GM18858 (cell line): ENCODE measurements at regions not wholly inside any gene's neighbourhood (a gene's known extent, or its start where the extent isn't known, plus 50 kb on each side); places are given as distances from the start of the nearest gene placed in this dataset.
"Not testable (repeated sequence)": the region's sequence is repeated elsewhere in the genome, so short reads cannot be mapped to it uniquely, and the experiment has no call there.

ENCODE experiments used
- ATAC-seq: cut with Tn5 transposase; IDR thresholded peaks from one replicate; pipeline ENCODE4 v1.9.1; 2021; ENCODE audit not compliant: unreplicated experiment

DNA sequence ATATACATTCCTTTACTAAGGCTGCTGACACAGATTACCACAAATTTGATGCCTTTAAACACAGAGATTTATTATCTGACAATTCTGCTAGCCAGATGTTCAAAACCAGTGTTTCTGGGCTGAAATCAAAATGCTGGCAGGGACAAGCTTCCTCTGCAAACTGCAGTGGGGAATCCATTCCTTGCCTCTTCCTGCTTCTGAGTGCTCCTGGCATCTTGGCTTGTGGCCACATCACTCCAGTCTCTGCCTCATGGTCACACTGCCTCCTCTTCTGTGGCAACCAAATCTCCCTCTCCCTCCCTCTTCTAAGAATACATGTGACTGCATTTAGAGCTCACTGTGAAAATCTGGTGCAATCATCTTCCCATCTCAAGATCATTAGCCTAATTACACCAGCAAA, 235.7 kb downstream of the TTC8 start:
- ATAC-seq, result no peak

DNA sequence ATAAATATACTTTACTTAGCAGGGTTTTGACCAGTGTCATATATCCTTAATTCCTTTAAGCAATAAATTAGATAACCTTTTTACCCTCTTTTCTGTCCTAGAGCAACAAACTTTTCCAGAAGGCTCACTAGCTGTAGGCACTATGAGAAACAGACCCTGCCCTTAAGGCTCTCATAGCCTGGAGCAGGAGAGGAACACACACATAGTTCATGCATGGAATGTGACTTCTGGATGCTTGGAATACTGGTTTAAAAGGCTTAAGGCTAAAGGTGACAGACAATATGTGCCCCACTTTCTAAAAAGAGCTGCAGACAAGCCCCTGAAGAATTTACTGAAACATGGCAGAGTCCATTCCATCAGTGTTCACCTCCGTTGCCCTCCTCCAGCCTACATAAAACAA, 237.2 kb downstream of the TTC8 start:
- ATAC-seq, result no peak

DNA sequence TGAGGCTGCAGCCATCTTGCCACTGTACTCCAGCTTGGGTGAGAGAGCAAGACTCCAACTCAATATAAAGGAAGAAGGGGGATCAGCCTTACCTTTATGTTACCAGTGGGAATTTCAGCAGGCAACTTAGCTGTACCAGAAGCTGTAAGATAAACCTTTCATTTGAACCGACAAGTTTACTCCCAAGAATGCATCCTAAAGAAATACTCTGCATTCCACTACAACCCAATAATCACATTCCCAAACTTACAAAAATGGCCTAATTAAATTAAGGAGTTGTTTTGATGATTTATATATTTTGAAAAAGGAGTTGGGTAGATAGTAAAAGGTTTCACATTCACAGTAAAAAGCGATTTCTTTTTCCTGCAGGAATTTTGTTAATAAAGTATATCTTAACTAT, 241.4 kb downstream of the TTC8 start:
- no peak for ATAC-seq

DNA sequence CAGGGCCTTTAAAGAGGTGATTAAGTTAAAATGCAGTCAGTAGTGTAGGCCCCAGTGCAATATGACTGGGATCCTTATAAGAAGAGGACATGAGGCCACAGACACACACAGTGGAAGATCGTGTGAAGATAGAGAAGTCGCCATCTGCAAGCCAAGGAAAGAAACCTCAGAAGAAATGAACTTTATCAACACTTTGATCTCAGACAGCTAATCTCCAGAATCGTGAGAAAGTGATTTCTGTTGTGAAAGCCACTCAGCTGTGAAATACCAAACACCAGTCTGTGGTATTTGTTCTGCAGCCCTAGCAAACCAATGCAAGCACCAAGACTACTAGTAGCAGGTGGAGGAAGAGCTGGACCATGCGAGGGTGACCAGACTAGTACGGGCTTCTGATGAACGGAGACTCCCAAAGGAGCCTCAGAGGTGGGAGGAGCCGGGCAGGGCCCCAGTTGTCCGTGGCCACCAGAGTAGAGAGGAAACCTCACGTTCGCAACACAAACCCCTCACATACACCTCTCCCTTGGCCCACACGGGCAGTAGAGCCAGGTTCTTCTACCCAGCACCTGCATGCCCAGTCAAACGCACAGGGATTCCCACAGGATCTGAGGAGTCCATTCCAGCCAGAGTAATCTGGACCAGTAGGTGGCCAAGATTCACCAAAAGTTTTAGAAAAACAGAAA, 243.0 kb downstream of the TTC8 start:
- no peak for ATAC-seq

DNA sequence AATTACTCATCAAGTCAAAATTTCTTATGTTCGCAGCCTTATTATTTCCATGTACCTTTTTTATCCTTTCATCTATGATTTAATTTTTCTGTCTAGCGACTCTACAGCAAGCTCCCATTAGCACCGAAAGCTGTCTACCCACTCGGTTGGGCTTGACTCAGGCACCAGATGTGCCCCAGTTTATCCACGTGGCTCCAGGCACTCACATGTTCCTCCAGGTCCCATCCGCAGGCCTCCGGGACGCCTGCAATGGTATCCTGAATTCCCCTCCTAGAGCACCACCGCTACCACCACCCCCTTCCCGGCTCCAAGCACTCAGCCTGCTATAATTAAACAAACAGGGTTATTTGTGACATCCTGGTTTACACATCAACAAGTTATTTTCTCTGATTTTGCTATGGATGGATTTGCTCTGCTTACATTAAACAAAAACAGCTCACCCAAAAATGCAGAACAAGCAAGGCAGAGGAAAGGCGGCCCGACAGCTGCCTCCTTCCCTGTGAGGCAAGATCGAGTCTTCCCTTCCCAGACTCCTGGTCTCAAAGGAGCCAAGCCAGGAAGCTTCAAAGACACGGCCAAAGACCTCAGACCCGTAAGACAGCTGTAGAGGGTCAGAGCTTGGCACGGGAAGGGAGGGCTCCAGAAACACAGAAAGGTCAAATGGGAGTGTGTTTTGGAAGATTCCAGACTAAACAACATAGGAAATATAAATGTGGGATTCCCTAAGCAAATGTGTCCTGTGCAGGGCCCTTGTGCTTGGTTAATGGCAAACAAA, 253.8 kb downstream of the TTC8 start:
- ATAC-seq, result no peak

DNA sequence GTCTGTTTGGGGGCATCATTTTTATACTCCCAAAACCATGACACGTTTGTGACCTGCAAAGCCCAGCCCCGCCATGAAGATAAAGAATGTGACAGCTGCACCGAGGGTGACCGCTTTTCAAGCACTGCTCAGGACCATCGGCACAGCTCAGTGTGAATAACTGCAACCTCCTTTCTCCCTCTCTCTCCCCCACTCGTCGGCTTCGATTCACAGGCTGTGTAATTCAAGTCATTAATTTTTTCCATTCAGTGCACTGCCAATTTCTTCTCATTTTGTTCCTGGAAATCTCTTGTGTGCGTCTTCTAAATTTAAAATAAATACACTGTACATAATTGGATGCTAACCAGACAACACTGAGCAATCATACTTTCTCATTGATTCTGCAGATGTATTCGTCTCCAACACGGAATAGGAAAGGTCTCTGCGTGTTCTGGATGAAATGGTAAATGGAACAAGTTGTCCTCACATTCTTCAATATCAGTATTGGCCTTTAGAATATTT, 260.8 kb downstream of the TTC8 start:
- no peak for ATAC-seq

DNA sequence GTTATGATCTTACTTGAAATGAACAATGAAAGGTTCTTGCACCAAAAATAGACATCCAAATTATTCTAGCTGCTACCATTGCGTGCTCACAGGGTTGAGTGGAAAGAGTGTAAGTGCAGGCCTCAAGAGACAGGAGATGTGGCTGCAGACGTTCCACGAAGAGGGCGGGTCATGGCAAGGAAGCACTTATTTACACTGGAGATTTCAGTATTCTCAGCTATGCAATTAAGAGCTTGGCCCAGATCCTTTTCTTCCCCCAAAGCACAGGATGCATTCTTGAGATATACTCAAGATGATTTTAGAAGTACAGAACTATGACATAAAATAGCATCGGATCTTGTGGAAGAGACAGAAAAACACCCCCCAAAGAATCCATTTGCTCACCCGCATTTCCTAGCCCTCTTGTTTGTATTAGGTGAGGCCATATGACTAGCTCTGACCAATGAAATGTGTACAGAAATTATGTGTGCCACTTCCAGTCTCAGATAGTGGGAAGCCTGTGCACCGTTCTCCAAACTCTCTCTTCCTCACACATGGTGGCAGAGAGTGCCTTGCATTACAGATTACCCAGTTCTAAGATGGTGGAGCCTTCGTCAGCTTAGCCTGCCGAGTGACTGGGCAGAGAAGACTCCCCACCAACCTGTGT, 261.4 kb downstream of the TTC8 start:
- no peak for ATAC-seq

DNA sequence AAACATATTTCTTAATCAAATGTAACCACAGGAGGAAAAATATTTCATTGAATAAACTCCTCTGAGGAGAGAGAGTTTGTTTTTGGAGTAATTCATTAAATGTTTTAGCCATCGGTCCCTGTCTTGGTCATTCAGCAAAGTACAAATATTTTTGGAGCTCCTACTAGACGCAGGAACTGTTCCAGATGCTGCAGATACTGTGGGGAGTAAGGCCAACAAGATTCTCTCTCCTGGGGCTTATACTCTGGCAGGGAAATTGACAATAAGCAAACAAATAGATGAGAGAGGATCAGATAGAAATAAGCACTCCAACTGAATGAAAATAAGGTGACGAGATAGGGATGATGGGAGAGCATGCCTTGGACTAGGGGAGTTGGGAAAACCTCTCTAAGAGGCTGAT, 264.1 kb downstream of the TTC8 start:
- ATAC-seq, result no peak

DNA sequence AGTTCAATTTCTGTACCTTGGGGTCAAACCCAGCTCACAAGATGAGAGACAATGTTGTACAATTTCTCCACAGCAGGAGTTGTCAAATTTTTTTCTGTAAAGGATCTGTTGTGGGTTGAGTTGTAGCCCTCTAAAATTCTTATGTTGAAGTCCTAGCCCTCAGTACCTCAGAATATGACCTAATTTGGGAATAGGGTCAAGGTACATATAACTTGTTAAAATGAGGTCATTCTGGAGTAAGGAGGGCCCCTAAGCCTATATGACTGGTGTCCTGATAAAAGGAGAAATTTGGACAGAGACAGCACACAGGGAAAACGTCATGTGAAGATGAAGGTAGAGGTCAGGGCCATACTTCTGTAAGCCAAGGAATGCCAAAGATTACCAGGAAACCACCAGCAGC, 264.9 kb downstream of the TTC8 start:
- no peak for ATAC-seq

DNA sequence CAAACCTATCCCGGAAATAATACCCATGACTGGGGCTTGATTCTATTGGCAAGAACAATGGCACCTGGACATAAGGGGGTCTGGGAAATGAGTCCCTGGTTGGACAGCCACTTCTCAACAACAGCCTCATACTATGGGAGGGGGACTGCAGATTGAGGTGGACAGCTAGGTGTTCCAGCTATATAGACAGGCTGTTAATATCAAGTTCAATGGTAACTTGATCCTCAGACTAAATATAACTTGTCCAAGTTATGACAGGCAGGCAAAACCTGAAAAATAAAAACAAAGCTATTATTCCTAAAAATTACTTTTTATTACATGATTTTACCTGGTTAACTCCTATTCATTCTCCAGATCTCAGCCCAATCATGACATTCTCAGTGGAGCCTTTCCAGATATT, 267.3 kb downstream of the TTC8 start:
- ATAC-seq, result no peak

DNA sequence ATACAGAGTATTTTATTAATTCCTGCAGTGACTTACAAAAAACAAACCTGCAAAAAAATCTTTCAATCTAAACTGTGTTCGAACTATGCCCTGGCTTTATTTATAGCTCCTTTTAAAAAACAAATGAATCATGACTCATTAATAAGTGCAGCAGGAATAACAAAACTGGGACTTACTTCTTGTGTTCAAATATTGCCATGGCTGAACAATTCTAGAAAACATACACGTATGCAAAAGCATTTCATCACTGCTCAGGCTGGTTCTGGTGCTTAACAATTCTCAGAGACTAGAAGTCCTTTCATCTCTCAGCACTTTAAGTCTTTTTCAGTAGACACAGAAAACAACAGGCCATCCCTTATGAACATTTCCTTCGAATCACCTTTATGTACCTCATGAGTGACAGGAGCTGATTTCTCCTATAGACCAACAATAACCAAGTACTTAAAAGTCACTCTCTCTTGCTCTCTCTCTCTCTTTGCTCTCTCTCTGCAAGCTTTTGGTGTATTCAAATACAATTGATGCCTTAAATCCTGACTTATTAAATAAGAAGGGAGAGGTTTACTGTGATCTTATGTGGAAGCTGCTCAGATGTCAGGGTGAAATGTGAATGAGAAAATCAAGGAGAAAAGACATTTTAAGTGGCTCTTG, 268.8 kb downstream of the TTC8 start:
- no peak for ATAC-seq

DNA sequence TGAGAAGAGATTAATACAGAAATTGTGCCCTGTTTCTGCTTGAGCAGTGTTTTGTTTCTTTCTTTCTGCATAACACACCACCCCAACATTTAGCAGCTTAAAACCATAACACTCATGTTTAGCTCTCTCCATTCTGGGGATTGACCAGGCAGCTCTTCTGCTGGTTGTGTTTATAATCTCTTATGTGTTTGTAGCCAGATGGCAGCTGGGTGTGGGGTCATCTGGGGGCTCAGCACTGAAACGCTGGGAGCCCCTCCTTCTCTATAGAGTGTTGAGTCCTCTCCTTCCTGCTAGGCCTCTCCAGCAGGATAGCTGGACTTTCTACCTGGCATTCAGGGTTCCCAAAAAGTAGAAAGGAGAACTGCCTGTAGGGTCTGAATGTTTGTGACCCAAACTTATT, 270.6 kb downstream of the TTC8 start:
- no peak for ATAC-seq

DNA sequence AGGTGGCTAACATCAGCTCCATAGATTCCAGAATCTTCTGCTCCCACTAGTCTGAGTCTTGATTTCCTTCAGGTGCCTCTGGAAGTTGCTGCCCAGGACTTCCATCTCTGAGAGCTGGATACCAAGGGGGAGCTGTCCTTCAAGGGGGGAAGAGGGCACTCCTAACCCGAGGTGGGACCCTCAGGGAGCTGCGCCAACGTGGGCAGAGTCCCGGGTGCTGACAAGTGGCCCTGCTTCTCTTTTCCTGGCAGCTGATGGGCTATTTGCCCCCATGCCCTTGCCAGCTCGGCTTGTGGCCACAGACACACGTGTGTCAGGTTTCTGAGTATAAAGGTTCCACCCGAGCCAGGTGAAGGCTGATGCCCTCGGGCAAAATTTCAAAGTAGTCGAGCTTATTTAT, 272.5 kb downstream of the TTC8 start:
- no peak for ATAC-seq

DNA sequence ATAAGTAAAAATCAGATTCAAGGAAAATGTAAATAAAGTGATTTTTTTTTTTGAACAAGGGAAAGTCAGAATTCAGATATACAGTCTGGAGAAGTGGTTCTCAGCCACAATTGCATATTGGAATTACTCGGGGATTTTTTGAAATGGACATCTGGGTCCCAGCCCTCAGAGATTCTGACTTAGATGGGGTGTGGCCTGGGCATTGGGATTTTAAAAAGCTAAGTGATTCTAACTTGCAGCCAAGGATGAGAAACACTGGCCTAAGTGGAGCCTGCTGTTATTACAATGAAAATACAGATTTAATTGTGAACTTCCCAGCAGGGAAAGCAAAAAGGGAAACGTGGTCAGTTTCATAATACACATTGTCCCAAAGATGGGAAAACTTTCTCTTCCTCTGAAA, 273.8 kb downstream of the TTC8 start:
- ATAC-seq, result no peak

DNA sequence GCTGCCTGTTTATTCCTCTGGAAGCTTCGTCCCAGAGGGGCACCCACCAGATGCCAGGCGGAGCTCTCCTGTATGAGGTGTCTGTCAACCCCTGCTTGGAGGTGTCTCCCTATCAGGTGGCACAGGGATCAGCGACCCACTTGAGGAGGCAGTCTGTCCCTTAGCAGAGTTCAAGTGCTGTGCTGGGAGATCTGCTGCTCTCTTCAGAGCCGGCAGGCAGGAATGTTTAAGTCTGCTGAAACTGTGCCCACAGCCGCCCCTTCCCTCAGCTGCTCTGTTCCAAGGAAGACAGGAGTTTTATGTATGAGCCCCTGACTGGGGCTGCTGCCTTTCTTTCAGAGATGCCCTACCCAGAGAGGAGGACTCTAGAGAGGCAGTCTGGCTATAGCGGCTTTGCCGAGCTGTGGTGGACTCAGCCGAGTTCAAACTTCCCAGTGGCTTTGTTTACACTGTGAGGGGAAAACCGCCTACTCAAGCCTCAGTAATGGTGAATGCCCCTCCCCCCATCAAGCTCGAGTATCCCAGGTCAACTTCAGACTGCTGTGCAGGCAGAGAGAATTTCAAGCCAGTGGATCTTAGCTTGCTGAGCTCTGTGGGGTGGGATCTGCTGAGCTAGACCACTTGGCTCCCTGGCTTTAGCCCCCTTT, 279.8 kb downstream of the TTC8 start:
- ATAC-seq, result not testable (repeated sequence)

DNA sequence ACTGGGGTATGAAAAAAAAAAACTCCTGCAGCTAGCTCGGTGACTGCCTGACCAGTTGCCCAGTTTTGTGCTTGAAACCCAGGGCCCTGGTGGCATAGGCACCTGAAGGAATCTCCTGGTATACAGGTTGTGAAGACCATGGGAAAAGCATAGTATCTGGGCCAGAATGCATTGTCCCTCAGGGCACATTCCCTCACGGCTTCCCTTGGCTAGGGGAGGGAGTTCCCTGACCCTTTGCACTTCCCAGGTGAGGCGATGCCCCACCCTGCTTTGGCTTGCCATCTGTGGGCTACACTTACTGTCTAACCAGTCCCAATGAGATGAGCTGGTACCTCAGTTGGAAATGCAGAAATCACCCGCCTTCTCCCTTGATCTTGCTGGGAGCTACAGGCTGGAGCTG, 280.4 kb downstream of the TTC8 start:
- not testable (repeated sequence) for ATAC-seq
